Sigmoid colon (tissue), 4 donors: ENCODE measurements at regions not wholly inside any gene's neighbourhood (a gene's known extent, or its start where the extent isn't known, plus 50 kb on each side); places are given as distances from the start of the nearest gene placed in this dataset.

ENCODE experiments used
- CTCF ChIP-seq, 4 experiments: fragments of 450-650 bp in 3 of 4; fragments of 200-600 bp in 1 of 4; IDR thresholded peaks; one replicate each; pipeline ENCODE4 v1.5.1; 2016 to 2019; ENCODE audit warnings: antibody characterized with exemption in 4 of 4, mild to moderate bottlenecking in 3 of 4, moderate library complexity in 2 of 4
- EP300 ChIP-seq, 4 donors: sonication (generic); formaldehyde crosslinking; IDR thresholded peaks; one replicate each; pipeline ENCODE4 v1.6.1; 2017; ENCODE audit warnings: antibody characterized with exemption in 4 of 4
- POLR2A ChIP-seq, 2 donors: fragments of 450-650 bp; IDR thresholded peaks; one replicate each; pipeline ENCODE4 v1.6.1; 2016; ENCODE audit warnings: antibody characterized with exemption in 2 of 2, mild to moderate bottlenecking in 2 of 2, moderate library complexity in 2 of 2
- POLR2AphosphoS5 ChIP-seq, 4 donors: sonication (generic); formaldehyde crosslinking; IDR thresholded peaks; one replicate each; pipeline ENCODE4 v1.6.1; 2017; ENCODE audit warnings: antibody characterized with exemption in 4 of 4

- TF ChIP-seq EP300 (IDR thresholded peaks at IDR 0.05): no peak
- TF ChIP-seq POLR2A (IDR thresholded peaks at IDR 0.05): no peak
- TF ChIP-seq CTCF (IDR thresholded peaks at IDR 0.05): no peak
- no peak for TF ChIP-seq POLR2AphosphoS5 (IDR thresholded peaks at IDR 0.05)
These were observed 660.5 kb downstream of the TOX3 start for GRCh38 chr16:51886456-51886855.
